GM18868 (cell line): ENCODE measurements at regions not wholly inside any gene's neighbourhood (a gene's known extent, or its start where the extent isn't known, plus 50 kb on each side); places are given as distances from the start of the nearest gene placed in this dataset.
A peak's percentile ranks its signal among the peaks of the same experiment; 100 is the strongest.
"Not testable (repeated sequence)": the region's sequence is repeated elsewhere in the genome, so short reads cannot be mapped to it uniquely, and the experiment has no call there.

Source experiments
- ATAC-seq: cut with Tn5 transposase; IDR thresholded peaks from one replicate; pipeline ENCODE4 v1.9.1; 2021; ENCODE audit warnings: mild to moderate bottlenecking, moderate library complexity; ENCODE audit not compliant: unreplicated experiment

DNA sequence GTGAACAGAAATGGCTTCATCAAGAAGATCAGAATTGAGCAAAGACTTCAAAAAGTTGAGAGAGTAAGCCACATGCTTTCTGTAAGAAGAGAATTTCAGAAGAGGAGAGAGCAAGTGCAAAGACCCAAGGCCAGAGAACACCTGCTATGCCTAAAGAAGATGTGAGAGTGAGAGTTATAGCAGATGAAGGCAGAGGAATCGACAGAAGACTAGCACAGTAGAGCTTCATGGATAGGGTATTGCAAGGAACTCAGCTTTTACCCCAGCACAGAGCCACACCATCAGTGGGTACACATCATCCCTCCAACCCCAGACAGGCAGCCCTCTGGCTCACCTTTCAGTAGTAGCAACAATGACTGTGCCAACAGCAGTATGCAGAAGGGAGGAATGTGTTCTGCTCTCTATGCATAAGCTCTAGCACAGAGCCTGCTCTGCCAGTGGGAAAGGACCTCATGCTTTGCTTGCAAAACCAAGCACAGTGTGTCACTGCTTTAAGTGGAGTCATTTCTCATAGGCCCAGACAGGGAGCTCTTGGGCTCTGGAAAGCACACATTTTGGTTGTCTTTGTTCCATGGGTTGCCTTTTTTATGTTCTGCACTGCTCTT is 318.6 kb downstream of the NAF1 start:
- no peak for ATAC-seq

DNA sequence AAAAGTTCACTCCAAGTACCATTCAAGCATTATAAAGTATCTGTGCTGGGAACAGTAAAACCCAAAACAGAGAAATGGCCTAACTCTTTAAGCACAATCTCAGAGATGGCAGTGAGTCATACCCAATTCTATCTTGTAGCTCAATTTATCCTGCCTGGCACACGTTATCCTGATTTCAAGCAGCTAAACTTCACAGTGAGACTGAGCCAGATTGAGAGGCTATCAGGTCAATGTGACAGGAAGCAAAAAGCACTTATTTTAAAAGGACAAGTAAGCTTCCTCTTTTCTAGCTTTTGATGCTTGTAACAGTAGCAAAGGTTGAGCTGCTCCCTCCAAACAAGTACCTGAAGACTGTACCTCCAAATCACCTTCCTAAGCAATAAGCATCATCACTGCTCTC is 324.9 kb downstream of the NAF1 start:
- ATAC-seq: no peak

DNA sequence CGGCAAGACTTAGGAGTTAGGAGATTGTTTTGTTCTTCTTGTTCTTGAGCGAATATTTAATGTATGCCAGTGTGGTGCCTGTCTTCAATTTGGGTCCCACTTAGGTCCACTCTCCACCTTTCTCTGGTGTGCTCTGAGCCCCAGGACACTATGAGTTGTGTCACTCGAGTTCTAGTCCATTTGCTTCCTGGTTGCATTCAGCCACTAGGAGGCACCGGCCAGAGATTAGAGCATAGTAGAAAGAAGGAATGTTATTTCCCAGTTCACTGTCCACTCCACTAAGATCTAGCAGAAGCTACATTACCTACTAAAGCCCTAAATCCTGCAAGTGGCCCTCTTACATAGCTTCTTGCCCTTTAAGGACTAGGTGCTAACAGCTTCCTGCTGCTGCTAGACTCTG is 326.9 kb downstream of the NAF1 start:
- no peak for ATAC-seq

DNA sequence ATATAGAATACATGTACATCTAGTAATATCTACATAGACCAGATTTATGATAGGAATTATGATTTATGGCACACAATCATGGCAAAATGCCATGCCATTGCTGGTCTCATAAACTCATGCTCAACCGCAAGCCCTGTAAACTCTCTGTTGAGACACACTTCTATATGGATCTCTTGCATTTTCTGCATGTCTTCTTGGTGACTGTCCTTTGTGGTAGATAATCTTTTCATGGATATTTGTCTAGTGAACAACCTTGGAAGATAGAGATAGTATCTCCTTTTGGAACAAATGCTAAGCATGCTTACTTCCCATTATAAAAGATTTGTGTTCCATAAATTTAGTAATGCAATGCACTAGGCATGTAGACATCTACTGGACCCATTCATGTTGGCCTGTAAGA is 328.0 kb downstream of the NAF1 start:
- no peak for ATAC-seq

DNA sequence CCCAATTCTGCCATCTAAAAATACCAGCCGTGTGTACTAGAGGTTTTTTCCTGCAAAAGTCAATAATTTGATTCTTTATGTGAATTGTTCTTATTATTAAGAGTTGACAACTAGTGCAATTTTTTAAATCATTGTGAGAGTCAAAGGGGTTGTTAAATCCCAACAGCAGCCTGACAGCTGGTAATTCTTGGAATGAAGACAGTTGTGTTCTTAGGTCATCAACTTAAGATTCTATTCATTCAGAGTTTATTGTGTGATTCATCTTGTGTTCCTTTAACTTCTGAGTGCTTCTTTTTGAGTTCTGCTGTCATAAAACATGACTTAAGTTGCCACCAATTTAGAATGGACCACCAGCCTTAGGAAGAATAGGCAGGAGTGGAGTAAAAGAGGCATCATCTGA is 329.0 kb downstream of the NAF1 start:
- no peak for ATAC-seq

DNA sequence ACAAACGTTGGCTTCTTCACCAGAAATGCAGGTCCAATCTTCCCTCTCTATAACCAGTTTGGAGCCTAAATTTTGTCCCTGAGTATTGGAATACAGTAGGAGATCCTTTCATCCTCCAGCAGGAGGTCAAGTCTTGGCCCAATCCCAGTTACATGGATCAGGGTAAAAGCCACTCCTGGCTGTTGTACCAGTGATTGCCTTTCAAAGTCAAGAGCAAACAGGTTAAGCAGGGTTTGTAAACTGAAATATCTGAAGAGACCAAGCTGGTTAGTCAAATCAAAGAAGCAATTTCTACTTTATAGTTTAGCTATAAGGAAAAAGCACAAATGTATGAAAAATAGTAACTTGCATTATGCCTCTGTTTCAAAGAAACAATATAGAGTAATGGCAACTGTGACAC is 329.4 kb downstream of the NAF1 start:
- ATAC-seq: no peak

DNA sequence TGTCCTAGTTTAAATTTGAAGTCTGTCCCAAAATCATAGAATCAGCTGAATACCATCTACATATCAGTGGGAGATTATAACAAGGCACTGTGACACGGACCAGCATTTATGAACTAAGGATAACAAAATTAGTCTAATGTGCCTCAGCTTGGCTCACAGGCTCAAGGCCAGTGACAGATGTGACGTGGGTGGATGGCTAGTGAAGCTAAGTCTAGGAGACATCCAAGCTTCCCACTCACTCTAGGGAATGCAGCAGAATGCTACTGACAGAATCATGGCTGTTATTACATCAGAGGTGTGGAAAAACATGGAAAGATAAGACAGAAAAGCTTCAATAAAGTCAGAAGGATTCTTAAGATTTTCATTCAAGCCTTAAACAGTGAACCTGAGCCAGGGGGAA is 329.9 kb downstream of the NAF1 start:
- no peak for ATAC-seq

DNA sequence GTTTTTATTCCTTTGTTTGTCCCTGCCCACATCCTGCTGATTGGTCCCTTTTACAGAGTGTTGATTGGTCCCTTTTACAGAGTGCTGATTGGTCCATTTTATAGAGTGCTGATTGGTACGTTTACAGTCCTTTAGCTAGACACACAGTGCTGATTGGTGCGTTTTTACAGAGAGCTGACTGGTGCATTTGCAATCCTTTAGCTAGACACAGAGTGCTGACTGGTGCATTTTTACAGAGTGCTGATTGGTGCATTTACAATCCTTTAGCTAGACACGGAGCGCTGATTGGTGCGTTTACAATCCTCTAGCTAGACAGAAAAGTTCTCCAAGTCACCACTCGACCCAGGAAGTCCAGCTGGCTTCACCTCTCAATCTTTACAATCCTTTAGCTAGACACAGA is 330.4 kb downstream of the NAF1 start:
- ATAC-seq: not testable (repeated sequence)

DNA sequence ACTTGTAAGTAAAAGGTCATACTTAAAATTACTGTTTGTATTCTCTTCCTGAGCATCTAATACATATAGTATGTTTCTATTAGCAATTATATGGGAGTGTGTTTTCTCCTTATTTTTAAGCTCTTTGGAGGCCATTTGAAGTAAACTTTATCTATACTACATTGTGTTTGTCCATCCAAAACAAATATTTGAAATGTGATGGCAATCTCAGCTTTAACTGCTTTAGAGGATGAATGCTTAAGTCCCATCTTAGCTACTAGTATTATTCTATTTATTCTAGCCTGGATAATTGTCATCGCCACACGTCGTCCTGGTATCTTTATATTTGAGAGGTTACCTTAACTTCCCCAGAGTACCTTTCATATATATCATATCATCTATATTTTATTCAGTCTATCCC is 335.8 kb downstream of the NAF1 start:
- no peak for ATAC-seq

DNA sequence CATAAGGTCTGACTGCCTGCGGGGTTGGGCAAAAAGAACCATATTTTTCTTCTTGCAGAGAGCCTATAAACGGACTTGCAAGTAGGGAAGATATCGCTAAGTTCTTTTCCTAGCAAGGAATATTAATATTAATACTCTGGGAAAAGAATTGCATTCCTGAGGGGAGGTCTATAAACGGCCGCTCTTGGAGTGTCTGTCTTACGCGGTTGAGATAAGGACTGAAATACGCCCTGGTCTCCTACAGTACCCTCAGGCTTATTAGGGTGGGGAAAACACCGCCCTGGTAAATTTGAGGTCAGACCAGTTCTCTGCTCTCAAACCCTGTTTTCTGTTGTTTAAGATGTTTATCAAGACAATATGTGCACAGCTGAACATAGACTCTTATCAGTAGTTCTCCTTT is 349.3 kb downstream of the NAF1 start:
- ATAC-seq: not testable (repeated sequence)

DNA sequence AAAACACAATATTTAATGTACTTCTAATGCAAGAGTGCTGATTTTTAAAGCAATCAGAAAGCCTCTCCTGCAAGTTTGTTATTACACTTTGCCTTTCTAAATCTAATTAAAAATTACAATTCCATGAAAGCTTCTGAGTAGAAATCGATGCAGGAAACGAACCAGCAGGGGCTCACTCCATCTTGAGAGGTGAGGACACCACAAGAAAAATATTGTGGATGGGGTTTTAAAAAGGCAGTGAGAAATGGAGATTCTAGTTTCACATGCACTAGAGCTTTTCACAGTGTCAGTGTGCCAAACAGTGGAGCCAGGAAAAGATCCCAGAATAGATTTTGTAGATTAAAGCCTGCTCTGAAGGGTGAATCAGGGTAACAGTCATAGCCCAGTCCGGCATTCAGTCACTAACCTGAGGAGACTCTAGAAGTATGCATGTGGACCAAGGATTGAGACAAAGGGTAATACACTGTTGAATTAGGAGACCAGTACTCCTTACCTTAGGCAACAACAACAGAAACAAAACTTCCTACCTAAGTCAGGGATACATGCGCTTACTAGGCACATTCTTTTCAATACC is 362.3 kb downstream of the NAF1 start:
- ATAC-seq: no peak

DNA sequence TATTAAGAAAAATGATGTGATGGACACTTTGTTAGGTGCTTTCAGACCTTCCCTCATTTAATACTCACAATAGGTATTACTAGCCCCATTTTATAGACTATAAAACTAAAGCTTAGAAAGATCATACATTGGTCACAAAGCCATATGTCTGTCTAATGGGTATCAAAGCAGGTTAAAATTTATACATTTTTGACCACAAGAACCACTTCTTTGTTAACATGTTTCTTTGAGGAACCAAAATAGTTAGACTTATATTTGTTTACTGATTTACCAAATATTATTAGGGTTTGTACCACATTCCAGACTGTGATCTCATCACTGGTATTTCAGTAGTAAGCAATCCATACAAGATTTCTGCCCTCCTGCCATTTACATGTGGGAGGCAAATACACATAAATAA is 363.3 kb downstream of the NAF1 start:
- ATAC-seq: no peak

DNA sequence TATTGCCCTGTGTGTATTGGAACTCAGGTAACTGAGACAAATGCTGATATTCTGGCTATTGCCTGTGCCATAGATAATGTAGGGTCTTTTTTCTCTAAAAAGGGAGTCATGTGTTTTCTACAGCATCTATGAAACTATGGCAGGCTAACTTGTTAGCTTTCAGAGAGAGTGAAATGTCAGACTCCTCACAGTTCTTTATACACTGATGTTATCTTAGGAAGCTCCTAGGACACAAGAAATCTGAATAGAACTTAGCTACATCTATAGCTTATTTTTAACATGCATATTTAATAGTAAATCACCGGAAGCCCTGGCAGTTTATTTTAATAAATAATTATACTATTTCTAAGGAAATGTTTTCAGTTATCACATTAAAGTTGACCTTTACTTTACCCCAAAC is 369.6 kb downstream of the NAF1 start:
- ATAC-seq: no peak

DNA sequence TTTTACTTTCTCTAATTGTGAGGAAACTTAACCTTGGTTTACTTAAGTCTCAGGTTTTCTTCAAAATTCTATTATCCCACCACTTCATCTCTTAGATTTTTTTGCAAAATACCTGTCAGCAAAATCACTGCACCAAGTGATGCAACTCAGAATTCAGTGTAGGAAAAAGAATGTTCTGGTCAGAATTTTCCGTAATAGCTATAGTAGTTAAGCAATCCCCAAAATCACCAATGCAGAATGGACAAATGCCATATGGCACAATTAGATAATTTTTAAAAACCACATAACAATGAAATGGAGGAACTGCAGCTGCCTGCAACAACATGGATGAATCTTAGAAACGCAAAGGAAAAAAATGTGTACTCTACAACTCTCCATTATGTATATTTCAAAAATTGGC is 373.1 kb downstream of the NAF1 start:
- no peak for ATAC-seq

DNA sequence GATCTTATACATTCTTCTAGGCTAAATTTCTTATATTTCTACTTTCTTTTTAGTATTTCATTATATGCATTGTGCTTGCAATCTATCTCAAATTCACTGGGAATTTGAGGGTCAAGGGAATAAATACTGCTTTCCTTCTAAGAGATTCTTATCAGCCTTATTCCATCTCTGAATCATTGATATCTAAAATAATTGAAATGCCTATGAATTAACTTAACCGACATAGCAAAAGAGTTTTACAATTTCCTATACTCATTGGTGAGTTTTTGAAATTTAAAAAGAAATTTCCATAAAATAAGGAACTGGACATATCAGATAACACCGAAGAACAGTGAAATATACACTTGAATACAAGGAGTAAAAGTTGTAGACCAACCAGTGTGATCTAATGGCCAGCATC is 373.7 kb downstream of the NAF1 start:
- ATAC-seq: no peak

DNA sequence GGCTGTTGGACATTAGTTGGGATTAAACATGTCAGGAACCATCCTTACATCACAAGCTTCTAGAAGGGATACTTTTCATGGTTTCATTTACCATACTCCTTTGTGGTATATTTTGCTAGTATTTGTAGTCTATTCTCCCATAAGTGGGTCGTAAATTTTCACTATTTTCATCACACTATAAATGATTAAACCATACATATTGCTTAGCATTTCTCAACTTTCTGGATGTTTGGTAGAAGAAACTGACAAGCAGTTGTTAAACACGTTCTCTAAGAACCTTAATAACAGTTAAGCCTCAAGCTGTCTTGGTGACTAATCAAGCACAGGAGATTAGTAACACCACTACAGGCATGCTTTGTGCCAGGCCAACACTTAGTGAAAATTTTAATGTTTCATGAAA is 375.5 kb downstream of the NAF1 start:
- no peak for ATAC-seq

DNA sequence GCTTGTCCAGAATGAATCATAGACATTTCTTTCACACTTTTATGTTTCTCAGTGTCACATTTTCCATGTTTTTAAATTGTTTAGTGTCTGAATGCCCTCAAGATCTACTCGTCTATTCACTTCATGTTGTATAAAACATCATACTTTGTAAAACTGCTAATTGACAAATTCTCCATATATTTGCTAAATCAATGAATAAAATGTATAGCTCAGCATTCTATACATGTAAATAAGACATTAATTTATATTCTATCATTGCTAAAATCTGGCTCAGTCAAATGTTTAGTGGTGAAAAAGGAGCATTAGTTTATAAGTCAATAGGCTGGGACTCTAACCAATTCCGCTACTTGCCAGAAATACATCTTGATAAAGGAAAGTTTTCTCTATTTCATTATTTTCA is 379.6 kb downstream of the NAF1 start:
- no peak for ATAC-seq

DNA sequence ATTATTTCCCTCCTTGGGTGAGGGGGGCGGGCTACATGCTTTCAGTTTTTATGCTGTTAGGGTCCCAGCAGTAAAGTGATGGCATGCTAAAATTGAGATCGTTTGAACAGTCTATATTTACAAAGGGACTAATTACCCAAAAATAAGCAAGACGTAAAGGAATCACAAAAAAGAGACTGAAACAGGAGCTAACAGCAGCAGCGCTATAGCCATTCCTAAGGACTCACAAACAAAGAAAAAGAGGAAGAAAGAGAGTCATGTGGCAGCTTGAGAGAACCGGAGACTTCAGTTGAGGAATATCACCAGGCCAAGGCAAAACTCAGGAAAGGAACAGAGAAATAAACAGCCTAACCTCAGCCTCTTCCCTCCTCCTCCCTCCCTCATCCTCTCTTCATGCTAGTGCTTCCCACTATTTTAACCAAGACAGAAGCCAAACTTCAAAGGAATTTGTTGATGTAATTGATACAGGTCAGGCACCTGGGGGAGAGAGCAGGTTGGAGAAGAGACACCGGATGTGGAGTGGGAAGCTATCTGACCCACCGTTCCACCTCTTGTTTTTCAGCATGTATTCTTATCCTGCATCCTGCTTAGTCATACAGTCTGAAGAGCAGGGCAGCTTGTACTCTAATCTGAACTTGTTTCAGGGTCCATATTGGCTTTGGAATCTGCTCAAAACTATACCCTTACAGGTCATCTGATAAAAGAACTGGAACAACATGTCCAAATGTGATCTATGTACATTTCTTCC is 383.7 kb downstream of the NAF1 start:
- ATAC-seq: no peak

DNA sequence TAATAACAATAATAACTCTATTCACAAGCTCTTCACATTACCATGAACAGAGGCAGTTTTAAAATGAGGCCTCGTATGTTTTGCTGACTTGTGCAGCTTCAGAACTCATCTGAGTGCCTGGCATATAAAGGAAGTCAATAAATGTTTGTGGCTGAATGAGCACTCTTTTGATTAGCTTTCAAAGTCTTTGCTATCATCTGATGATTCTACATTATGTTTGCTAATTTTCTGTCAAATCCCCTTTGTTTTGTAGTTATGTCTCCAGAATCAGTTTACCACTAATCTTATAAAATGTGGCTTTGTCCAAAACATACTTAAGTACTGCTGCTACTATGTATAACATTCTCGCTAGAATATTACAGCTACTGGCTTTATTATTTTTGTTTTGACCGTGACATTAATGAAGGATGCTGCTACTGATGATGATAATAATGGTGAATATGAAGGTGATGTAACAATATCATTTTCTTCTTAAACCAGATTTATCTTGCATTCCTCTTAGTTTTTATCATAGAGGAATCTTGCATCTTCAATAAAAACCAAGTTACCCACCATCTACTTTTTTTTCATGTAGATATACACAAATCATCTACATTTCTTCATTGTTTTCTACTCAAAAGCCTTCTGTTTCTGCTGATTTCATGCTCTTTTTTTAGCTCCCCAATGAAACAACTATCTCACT is 384.5 kb downstream of the NAF1 start:
- no peak for ATAC-seq

DNA sequence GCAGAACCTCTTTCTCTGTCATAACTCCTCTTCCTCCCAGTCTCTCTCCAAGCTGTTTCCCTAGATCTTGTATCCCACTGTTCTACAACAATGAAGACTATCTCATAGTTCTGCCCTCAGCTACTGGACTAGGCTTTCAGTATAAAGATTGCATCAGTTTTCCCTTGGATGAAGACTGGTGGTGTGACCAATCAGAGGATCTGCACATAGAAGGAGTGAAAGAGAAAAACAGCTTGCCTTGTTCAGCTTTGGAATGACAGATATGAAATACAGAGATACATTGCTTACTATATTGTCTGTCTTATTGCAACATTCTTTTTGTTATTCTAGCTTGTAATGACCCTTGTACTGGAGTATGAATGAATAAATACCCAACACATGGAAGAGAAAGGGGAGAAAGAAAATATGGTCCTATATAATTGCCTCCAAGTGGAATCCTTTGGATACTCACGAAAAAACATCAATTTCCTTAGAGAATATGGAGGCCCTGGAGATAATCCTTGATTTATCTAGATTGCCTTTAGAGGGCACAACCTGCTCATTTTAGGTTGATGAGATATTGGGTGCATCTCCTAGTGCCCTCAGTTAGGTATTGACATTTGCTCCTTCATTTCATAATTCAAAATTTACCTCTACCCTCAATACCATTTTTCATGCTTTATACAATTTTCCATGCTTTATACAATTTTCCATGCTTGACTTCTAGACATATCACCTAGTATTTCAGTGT is 395.8 kb downstream of the NAF1 start:
- ATAC-seq: peak; percentile 41

DNA sequence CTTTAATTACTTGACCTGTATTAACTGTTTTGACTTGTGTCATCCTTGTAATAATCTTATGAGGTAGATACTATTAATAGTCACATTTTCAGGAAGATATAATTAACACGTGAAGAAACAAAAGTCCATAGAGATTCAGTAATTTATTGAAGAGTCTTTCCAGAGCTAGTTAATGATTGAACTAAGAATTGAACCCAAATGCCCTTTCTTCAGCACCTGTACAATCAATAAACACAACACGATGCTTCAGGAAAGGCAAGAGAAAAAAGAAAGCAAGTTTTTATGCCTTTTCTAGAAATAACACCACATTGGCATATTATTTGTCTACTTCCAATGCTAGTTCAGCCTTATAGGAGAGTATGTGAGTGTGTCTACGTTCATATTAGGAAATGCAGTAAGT is 399.6 kb downstream of the NAF1 start:
- no peak for ATAC-seq
